ENCODE measurements at regions not wholly inside any gene's neighbourhood (a gene's known extent, or its start where the extent isn't known, plus 50 kb on each side); places are given as distances from the start of the nearest gene placed in this dataset.

DNA sequence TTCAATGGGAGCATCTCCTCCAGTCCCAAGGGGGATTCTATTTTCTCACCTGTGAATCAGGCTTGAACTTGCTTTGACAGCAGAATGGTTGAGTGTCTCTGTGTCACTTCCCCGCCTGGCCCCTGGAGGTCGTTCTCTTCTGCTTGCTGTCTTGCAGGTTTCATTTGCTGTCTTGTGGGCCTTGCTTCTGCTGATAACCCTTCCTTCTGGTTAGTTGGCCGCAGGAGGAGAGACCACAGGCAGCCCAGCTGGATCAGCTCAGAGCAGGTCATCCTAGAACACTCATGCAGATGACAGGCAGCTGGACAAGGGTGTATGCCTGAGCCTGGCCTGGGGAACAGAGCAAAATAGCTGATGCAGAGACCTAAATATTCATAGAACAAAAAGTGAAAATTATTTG is 344.2 kb upstream of the ADARB2 start:
- H3K4me3 ChIP-seq (ENCODE audit: low read depth, low read length) = no peak overlapping the region
- TF ChIP-seq, protein P1, sequence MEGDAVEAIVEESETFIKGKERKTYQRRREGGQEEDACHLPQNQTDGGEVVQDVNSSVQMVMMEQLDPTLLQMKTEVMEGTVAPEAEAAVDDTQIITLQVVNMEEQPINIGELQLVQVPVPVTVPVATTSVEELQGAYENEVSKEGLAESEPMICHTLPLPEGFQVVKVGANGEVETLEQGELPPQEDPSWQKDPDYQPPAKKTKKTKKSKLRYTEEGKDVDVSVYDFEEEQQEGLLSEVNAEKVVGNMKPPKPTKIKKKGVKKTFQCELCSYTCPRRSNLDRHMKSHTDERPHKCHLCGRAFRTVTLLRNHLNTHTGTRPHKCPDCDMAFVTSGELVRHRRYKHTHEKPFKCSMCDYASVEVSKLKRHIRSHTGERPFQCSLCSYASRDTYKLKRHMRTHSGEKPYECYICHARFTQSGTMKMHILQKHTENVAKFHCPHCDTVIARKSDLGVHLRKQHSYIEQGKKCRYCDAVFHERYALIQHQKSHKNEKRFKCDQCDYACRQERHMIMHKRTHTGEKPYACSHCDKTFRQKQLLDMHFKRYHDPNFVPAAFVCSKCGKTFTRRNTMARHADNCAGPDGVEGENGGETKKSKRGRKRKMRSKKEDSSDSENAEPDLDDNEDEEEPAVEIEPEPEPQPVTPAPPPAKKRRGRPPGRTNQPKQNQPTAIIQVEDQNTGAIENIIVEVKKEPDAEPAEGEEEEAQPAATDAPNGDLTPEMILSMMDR (IDR thresholded peaks at IDR 0.05; ENCODE audit: low read depth, low read length) = no peak

DNA sequence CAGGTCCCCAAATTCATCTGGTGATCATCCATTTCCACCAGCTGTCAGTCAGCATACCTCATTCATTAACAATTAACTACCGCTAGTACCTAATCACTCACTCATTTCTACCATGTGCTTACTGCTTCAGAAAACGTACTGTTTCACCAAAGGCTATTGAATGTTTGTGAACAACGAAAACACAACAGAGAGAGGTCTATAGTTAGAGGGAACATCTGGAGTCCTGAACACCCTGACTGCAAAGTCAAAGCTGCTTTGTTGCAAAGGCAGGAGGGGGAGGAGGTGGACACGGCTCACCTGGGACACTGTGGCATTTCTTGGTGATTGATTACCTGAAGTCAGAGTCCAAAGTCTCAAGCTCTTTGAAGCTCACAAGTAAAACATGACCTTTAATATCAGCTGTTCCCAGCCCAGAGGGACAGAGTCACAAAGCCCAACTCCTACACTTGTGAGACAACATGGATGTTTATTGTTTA is 342.3 kb upstream of the ADARB2 start:
- TF ChIP-seq, protein P1 (IDR thresholded peaks at IDR 0.05; ENCODE audit: low read depth, low read length) = no peak
- no peak overlapping the region for H3K4me3 ChIP-seq (ENCODE audit: low read depth, low read length)

DNA sequence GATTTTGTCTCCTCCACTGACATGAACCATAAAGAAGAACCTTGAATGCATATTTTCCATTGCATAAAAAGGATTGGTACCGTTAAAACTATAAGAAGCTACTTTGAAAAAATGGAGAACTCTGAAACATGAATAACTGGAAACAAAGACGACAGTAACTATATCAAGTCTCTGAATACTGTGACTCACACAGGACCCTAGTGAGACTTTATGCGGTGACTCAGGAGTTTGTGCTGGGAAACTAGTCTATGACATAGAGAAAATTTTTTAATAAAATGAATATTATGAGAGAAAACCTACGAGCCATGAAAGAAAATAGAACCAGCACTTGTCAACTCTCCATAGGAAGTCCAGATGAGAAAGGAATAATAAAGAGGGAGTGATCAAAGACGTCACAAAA is 339.9 kb upstream of the ADARB2 start:
- no peak overlapping the region for H3K4me3 ChIP-seq (ENCODE audit: low read depth, low read length)
- TF ChIP-seq, protein P1 (IDR thresholded peaks at IDR 0.05; ENCODE audit: low read depth, low read length) = no peak

DNA sequence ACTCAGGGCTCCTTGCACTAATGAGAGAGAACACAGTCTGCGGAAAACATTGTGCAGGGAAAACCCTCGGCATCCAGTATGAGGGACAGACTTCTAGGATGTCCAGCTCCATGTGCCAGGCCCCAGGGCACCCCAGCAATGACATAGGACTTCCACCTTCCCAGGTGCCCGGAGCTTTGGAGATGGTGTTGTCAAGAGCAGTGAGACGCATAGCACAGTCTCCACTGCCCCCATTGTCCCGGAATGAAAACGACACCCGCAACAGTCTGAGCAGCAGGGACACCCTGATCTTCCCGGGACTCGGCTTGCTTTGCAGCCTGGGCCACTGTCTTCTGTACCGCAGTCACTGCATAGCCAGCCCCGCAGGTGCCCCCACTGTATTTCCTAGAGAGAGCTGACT is 339.2 kb upstream of the ADARB2 start:
- TF ChIP-seq, protein P1 (IDR thresholded peaks at IDR 0.05; ENCODE audit: low read depth, low read length) = no peak
- no peak overlapping the region for H3K4me3 ChIP-seq (ENCODE audit: low read depth, low read length)

DNA sequence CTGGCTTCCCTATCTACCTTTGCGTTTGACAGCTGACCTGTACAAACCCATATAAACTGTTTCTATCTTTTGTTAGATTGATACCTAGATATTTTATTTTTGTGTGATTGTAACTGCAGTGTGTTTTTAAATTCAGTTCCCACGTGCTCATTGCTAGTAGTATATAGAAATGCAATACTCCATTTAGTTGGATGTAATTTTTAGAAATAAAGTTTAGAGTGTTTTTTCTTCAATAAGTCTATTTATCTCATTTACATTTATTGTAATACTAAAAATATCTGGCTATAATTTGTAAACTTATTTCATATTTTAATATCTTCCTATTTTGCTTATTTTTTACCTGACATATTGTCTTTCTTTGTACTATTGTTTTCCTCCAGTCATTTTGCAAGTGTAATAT is 329.7 kb upstream of the ADARB2 start:
- TF ChIP-seq, protein P1 (IDR thresholded peaks at IDR 0.05; ENCODE audit: low read depth, low read length) = no peak
- no peak overlapping the region for H3K4me3 ChIP-seq (ENCODE audit: low read depth, low read length)

DNA sequence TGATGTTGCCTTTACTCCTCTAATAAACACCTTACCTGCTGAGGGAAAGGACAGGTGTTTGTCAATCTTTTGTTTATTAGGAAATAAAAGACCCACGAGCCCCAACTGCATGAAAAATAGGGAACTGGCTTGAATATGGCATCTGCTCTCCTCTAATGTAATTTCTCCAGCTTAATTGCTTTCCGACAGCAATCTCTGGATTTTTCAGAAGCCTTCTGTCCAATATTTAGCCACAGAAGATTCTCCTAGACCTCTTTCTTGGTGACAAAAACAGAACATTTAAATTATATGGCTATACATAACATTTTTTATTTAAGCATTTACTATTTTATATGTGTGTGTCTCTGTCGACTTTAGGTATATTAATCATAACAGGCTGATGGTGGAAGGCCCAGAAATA is 317.4 kb upstream of the ADARB2 start:
- no peak overlapping the region for H3K4me3 ChIP-seq (ENCODE audit: low read depth, low read length)
- TF ChIP-seq, protein P1 (IDR thresholded peaks at IDR 0.05; ENCODE audit: low read depth, low read length) = no peak

DNA sequence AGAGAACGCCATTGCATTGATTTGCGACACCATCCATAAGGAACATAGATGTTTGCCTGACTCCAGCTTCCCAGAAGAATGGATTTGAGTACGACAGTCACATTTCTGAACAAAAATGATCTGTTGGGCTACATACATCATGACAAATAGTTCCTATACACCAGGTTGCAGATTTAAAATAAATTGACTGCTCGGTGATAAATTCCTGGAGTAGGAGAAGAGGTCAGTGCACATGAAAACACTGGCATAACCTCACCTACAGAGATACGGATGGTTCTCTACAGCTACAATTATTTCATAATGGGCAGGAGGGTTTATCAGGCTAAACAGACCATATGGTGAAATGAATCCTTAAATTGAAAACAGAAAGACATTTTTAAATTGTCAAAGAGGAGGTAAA is 316.5 kb upstream of the ADARB2 start:
- TF ChIP-seq, protein P1 (IDR thresholded peaks at IDR 0.05; ENCODE audit: low read depth, low read length) = no peak
- no peak overlapping the region for H3K4me3 ChIP-seq (ENCODE audit: low read depth, low read length)

Measured in WI38 (cell line).